IMR-90 (cell line): ENCODE measurements at regions not wholly inside any gene's neighbourhood (a gene's known extent, or its start where the extent isn't known, plus 50 kb on each side); places are given as distances from the start of the nearest gene placed in this dataset.

ENCODE experiments used
- BHLHE40 ChIP-seq: fragments of 150-350 bp; IDR thresholded peaks from 2 replicates; pipeline ENCODE4 v1.6.1; 2016; ENCODE audit warnings: mild to moderate bottlenecking, low read depth, low read length
- CEBPB ChIP-seq: IDR thresholded peaks from 2 replicates; pipeline ENCODE4 v1.6.1; 2012; ENCODE audit warnings: low read depth, low read length, improper control_type of control experiment
- CHD1 ChIP-seq: IDR thresholded peaks from 2 replicates; pipeline ENCODE4 v1.6.1; 2012; ENCODE audit warnings: low read depth, low read length, improper control_type of control experiment
- FOS ChIP-seq: fragments of 150-350 bp; IDR thresholded peaks from 2 replicates; pipeline ENCODE4 v1.6.1; 2016; ENCODE audit warnings: low read depth, low read length
- MAZ ChIP-seq: IDR thresholded peaks from 2 replicates; pipeline ENCODE4 v1.6.1; 2012; ENCODE audit warnings: low read depth, mild to moderate bottlenecking, low read length, improper control_type of control experiment, moderate library complexity, borderline replicate concordance
- MXI1 ChIP-seq: IDR thresholded peaks from 2 replicates; pipeline ENCODE4 v1.6.1; 2012; ENCODE audit warnings: low read depth, mild to moderate bottlenecking, low read length, moderate library complexity, borderline replicate concordance
- POLR2A ChIP-seq: IDR thresholded peaks from 2 replicates; pipeline ENCODE4 v1.6.1; 2012; ENCODE audit warnings: mild to moderate bottlenecking, low read depth, low read length
- RAD21 ChIP-seq: IDR thresholded peaks from 2 replicates; pipeline ENCODE4 v1.6.1; 2012; ENCODE audit warnings: low read length, improper control_type of control experiment
- RFX5 ChIP-seq: IDR thresholded peaks from 2 replicates; pipeline ENCODE4 v1.8.0; 2012; ENCODE audit warnings: low read depth, mild to moderate bottlenecking, low read length, moderate library complexity
- TF ChIP-seq, protein P1 (sequence below): conservative IDR thresholded peaks from 2 replicates; pipeline ENCODE4 v1.5.1; 2012; ENCODE audit warnings: mild to moderate bottlenecking, low read depth, low read length, improper control_type of control experiment
- TF ChIP-seq, protein P2 (sequence below): fragments of 150-350 bp; IDR thresholded peaks from 2 replicates; pipeline ENCODE4 v1.6.1; 2017; ENCODE audit warnings: mild to moderate bottlenecking, antibody characterized with exemption, low read length, low read depth

DNA sequence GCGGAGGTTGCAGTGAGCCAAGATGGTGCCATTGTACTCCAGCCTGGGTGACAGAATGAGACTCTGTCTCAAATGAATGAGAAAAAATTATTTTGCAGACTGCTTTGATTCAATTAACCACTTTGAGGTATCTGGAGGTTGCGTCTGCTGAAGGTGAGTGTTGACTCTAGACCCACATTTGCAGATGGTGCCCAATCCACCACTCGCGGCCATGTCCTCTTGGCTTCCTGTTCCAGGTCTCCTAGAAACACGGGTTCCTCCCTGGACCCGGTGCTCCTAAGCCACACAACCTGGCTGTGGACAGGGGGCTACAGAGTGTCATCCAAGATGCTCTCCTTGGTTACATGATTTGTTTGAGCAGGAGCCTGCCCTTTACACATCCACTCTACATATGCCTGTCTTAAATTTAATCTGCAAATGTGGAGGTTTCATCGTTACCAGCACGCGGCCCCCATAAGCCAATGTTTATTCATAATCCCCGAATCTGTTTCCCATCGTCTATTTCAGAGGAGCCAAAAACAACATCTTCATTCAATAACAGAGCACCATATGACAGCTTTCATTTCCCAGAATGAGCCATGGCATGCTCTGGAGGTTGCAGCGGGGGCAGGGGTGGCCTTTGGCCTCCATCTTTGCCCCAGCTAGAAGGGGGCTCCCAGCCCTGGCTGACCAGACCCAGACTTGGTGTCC lies 377.2 kb downstream of the CTTN start:
- TF ChIP-seq, protein P1, sequence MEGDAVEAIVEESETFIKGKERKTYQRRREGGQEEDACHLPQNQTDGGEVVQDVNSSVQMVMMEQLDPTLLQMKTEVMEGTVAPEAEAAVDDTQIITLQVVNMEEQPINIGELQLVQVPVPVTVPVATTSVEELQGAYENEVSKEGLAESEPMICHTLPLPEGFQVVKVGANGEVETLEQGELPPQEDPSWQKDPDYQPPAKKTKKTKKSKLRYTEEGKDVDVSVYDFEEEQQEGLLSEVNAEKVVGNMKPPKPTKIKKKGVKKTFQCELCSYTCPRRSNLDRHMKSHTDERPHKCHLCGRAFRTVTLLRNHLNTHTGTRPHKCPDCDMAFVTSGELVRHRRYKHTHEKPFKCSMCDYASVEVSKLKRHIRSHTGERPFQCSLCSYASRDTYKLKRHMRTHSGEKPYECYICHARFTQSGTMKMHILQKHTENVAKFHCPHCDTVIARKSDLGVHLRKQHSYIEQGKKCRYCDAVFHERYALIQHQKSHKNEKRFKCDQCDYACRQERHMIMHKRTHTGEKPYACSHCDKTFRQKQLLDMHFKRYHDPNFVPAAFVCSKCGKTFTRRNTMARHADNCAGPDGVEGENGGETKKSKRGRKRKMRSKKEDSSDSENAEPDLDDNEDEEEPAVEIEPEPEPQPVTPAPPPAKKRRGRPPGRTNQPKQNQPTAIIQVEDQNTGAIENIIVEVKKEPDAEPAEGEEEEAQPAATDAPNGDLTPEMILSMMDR = no peak
- TF ChIP-seq POLR2A = no peak
- TF ChIP-seq BHLHE40 = no peak
- TF ChIP-seq MAZ = no peak
- TF ChIP-seq RAD21 = no peak
- no peak for TF ChIP-seq CEBPB
- TF ChIP-seq, protein P2, sequence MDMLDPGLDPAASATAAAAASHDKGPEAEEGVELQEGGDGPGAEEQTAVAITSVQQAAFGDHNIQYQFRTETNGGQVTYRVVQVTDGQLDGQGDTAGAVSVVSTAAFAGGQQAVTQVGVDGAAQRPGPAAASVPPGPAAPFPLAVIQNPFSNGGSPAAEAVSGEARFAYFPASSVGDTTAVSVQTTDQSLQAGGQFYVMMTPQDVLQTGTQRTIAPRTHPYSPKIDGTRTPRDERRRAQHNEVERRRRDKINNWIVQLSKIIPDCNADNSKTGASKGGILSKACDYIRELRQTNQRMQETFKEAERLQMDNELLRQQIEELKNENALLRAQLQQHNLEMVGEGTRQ = no peak
- no peak for TF ChIP-seq MXI1
- TF ChIP-seq FOS = no peak
- TF ChIP-seq RFX5 = no peak
- no peak for TF ChIP-seq CHD1
